ENCODE measurements at regions not wholly inside any gene's neighbourhood (a gene's known extent, or its start where the extent isn't known, plus 50 kb on each side); places are given as distances from the start of the nearest gene placed in this dataset.
"Not testable (repeated sequence)": the region's sequence is repeated elsewhere in the genome, so short reads cannot be mapped to it uniquely, and the experiment has no call there.

DNA sequence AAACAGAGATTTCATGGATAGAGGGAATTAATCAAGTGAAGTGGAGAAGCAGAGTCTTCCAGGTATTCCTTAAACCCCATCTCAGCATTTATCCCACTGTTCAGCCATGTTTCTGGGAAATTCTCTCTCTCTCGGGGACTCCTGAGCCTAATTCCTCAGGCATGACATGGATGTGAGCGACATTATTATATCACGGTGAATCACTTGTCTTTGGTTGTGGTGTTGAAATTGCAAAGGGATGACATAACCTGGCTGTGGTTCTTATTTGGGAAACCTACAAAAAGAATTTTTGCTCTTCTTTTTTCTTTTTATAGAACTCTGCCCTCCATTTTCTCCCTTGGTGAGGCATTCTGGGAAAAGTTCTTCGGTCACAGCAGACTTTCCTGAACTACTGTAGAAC, 457.9 kb upstream of the PTGER4 start:
- no peak for DNase-seq (ENCODE audit: low spot score)

DNA sequence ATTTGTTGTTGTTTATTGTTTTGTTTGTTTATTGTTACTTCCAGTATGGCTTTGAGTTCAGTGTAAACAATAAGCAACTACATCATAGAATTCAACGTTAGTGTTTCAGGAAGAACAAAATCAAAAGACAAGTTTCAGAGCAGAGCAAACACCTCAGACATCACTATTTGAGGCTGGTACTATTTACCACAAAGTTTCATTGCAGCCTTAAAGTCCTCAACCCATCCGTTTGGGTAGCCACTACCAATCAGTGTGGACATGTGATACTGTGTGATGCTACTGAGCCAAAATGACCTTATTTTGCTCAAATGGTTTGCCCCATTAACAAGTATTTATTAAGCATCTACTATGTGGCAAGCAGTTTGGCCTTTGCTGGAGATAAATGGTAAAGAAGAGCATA, 458.5 kb upstream of the PTGER4 start:
- no peak for DNase-seq (ENCODE audit: low spot score)

DNA sequence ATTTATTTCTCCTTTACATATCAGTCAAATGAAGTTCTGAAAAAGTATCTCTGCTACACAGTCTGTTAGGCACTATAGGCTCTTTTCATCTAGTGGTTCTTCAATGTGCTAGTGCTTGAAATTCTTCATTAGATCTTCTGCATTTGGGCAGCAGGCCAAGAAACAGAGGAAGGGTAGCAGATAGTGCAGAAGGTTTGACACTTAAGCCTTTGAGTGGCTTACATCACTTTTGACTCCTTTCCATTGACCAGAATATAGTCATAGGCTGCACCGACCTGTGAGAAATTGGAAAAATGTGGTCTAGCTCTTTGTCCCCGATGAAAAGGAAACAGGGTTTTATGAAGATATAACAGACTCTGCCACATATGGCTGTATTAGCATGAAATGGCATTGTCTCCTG, 459.5 kb upstream of the PTGER4 start:
- DNase-seq (ENCODE audit: low spot score): no peak

DNA sequence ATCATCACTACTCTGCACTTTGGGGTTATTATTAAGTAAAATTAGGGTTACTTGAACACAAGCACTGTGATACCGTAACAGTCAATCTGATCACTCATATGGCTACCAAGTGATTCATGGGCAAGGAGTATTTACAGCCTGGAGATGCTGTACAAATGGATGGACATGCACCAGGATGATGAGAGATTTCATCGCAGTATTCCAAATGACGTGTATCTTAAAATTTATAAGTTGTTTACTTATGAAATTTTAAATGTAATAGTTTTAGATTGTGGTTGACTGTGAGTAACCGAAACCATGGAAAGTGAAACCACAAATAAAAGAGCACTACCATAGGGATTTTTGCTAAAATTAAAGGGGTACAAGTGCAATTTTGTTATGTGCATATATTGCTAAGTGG, 462.2 kb upstream of the PTGER4 start:
- no peak for DNase-seq (ENCODE audit: low spot score)

DNA sequence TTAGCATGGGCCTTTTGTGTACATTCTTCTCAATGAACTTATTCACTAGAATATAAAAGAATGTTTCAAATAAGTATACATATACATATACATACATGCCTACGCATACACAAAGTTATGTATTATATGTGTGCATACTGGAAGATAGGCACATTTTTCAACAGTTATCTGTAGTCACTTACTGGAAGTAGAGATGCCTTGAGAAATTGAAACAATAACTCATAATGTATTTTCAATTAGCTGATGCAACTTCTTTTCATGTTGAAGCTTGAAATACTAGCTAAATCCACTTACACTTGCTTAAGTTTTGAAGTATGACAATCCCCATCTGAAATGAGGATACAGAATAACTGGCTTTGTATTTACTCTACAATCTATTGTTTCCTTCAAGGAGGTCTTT, 469.0 kb upstream of the PTGER4 start:
- no peak for DNase-seq (ENCODE audit: low spot score)

DNA sequence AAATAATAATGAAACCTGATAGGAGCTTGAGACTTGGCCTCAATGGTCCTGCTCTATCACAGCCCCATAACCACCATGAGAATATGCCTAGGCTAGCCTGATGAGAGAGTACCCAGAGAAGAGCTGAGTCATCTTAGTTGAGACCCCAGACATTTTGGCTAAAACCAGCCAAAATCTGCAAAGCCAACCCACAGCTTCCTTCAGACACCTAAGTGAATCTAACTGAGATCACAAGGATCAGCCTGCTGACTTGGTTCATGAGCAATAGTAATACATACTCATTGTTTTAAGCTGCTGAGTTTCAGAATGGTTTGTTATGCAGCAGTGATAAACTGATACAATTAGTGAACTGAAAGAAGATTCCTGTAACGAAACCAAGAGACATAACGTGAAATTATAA, 473.7 kb upstream of the PTGER4 start:
- no peak for DNase-seq (ENCODE audit: low spot score)

DNA sequence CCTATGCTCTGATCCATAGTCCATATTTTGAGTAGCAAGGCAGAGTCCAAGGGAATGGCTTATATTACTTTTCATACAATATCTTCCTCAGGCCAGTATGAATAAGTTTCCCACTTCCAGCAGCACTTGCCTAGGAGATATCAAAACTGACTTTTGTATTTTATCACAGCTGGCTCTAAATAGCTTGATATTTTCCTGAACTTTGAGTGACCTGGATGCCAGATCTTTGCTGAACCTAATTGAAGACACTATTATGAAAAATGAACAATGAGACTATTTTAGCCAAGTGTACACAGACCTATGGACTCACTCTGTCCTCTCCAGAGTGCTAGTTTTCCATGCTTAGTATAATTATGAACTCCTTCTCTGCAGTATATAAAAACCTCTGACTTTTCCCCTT, 475.6 kb upstream of the PTGER4 start:
- DNase-seq (ENCODE audit: low spot score): no peak

DNA sequence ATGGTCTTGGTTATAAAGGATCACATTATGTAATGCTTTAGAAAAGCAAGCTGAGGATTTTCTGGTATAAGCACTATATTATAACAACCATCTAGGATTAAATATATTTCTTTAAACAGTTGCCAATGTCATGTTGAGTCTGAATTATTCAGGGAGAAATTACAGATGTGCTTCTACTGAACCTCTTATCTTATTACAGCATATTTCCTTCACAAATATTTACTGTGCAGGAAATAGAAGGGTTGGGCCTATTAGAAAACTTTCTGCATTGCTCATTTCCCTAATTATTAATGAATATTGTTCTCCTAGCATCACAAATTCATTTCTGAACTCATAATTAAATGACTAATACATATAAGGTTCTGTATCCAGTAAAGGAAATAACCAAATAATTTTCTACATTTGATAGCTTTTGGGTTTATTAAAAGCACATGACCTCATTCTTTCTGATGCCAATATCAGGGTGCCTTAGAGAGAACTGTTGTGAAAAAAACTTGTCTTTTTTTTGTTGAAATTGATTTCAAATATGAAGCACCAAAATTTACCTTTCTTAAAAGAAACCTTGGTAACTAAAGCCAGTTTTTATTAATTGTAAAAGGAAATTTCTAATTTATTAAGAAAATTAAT, 476.8 kb upstream of the PTGER4 start:
- no peak for DNase-seq (ENCODE audit: low spot score)

DNA sequence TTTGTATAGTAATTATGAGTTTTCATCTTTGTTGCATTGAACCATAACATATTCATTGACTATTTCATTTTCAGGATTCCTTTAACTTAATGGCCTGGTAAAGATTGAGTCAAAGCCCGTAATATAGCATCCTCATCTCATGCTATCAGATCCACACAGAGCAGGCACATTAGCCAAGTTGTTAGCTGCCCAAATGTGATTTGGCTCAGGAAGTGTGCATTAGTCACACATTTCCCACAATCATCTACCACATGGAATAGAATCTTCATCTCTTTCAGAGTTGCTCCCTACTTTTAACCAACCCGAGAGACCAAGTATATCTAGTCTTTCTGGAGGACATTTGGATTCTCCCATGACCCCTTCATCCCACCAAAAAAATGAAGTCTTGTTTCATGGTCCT, 481.0 kb upstream of the PTGER4 start:
- DNase-seq (ENCODE audit: low spot score): no peak

DNA sequence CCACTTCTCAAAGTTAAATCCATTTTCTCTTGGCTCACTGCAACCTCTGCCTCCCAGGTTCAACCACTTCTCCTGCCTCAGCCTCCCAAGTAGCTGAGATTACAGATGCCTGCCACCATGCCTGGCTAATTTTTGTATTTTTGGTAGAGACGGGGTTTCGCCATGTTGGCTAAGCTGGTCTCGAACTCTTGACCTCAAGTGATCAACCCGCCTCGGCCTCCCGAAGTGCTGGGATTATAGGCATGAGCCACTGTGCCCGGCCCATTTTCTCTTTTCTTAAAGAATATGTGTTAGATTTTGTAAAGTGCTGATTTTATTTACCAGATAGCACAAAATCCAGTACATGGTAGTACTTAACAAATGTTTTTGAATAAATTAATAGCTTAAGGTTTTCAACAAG, 484.1 kb upstream of the PTGER4 start:
- not testable (repeated sequence) for DNase-seq (ENCODE audit: low spot score)

DNA sequence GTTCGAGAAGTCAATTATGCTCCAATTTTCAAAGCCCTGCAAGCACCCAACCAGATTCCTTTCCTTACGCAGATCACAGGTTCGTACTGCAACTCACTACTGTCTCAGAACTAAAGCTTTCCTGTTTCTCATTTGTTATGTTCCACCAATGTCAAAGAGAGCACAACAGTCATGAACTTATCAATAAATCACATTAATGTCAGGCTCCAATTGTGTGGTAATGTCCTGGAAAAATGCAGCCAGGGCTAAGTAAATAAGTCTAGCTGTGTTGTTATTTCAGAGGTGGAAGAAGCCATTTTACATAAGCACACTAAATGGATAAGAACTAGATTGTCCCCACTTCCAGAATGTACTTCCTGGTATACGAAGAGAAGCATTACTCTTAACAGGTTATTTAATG, 488.6 kb upstream of the PTGER4 start:
- DNase-seq (ENCODE audit: low spot score): no peak

DNA sequence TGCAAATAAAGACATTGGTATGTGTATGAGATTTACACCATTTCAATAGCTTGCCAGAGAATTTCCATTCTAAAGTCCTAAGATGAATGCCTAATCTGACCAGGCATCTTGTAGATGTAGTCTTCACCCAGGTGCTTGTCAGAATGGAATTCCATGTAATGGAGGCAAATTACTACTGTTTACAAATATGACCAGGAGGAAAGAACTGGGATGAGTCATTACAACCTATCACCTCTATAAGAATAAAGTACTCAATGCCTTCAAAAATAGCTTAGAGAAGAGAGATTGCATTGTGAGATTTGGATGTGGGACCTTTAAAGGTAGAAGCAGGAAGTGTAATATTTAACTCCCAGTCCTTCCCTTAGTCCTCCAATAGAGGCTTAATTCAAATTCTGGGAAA, 507.0 kb upstream of the PTGER4 start:
- DNase-seq (ENCODE audit: low spot score): no peak

DNA sequence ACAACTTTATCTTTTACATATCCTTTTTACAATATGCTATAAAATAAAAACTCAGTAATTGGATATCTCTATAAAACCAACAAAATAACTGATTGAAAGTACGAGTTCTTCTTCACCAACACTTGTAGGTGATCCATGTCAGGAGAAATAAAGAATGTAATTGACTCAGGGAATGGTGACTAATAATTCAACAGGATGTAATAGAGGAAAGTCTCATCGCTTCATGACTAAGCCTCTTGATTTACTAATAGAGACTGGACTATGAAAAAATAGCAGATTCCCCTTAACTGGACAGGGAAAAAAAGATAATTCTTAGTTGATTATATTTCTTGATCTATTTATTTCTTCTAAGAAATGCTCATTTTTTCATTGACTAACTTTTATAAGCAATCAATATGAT, 507.7 kb upstream of the PTGER4 start:
- DNase-seq (ENCODE audit: low spot score): no peak

DNA sequence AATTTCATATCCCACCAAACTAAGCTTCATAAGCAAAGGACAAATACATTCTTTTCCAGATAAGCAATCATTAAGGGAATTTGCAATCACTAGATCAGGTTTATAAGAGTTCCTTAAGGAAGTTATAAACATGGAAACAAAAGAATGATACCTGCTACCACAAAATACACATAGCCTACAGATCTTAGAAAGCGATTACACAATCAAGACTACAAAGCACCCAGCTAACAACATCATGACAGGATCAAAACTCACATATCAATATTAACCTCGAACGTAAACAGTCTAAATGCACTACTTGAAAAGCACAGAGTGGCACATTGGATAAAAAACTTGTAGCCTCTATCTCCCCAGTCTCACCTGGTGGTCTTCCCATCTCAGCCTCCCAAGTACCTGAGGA, 512.4 kb upstream of the PTGER4 start:
- DNase-seq (ENCODE audit: low spot score): no peak

DNA sequence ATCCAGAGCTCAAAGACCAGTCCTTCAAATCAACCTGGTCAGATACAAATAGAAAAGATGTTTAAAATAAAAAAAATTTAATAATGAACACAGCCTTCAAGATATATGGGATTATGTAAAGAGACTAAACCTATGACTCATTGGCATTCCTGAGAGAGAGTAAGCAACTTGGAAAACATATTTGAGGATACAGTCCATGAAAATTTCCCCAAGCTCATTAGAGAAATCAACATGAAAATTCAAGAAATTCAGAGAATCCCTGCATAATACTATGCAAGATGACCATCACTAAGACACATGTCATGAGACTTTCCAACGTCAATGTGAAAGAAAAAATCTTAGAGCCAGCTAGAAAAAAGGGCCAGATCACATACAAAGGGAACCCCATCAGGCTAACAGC, 512.9 kb upstream of the PTGER4 start:
- DNase-seq (ENCODE audit: low spot score): no peak

DNA sequence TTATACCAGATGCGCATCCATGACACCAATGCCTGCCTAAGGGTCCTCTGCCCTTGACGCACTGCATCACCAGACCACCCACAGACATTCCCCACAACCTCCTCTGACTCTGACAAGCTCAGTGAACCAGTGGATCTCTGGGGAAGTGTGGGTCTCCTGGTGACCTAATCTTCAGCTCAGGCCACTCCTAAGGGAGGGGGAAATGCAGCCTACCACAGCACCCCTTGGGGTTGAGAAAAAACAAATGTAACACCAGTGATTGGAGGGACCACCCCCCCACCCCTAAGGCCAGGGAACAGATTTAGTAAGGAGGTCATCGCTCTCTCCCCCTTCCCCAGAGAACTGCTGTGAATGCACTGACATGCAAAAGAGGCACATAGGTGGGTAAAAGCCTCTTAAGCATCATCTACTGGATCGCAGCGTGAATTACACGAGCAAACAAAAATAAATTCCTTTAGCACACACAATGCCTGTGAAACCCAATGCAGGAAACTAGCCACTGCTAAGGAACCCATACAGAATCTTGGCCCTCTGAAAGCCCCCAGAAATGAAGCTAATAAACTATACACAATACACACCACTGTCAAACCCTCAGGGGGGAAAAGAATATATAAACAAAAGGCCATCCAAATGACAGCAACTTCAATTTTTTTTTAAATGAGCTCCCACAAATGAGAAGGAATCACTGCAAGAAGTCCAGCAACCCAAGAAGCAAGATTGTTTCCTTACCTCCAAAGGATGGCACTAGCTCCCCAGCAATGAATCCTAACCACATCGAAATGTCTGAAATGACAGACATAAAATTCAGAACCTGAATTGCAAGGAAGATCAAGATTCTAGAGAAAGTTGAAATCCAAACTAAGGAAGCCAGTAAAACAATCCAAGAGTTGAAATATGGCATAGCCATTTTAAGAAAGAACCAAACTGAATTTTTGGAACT, 513.7 kb upstream of the PTGER4 start:
- DNase-seq (ENCODE audit: low spot score): no peak

DNA sequence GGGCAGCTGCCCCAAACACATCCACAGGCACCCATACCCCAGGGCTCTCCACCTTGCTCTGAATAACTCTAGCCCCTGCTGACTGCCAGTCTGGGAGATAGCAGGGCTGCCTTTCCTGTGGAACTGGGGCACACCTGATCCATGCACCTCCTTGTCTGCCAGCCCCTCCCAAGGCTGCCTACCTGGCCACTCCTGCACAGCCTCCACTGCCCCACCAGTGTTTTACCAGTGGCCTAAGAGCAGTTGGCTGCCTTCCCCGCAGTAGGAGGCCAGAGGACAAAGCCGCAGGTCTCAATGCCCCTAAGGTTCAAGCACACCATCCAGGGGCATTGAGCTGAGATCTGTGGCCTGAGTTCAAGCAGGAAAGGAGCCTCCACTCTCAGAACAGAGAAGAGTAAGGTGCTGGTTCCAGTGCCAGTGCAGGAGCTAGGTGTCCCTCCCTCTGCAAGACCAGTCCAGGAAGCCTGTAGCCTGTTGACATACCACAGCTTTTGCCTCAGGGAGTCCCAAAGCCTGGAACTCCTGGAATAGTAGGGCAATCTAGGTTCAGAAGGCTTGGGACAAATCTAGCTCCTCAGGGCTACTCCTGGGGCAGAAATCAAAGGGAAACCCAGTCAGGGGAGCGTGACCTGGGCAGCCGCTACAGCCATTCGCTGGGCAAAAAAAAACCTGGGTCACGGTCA, 514.5 kb upstream of the PTGER4 start:
- DNase-seq (ENCODE audit: low spot score): no peak

DNA sequence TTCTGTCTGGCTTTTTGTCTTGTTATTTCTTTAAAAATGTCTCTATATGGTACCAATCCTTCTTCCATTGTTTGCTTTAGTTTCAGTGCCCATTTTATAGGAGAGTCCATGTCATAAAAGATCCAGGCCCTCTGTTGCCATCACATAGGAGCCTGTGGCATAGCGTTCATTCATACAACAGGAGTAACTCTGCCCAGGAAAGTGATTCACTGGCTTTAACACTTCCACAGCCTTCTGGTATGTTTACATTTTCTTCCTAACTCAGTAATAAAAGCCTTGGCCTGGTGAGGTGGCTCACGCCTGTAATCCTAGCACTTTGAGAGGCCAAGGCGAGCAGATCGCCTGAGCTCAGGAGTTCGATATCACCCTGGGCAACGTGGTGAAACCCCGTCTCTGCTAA, 519.3 kb upstream of the PTGER4 start:
- no peak for DNase-seq (ENCODE audit: low spot score)

DNA sequence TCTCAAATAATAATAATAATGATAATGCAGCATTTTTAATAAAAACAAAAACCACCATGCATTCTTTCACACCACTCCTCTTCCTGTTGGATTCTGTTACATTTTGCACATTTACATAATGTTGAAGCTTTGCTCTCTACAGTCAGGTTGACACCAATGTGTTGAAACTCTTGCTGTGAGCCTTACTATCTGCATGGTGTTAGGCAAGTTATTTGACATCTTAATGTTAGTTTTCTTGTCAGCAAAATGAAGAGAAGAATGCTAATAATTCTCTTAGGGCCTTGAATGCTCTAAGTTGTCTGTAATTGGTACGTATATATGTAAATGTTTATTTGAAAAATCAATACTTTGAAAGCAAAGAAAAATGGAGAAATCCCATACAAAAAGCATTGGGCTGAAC, 525.5 kb upstream of the PTGER4 start:
- DNase-seq (ENCODE audit: low spot score): no peak

DNA sequence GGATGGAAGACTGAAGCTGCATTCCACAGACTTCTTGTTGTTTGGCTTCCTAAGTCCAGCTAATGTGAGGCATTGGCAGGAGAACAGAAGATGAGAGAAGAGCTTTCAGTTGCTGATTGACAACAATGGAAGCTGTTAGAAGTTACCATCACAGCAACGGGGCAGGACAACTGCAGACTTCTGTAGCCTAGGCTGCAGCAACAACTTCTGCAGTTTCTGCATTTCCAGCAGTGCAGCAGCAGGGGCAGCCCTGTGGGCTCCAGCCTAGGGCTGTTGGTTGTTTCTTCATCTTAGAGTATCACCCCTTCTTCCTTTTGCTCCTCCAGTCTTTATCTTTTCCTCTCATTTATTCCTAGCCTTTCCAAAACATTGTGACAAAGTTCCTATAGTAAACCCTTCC, 528.8 kb upstream of the PTGER4 start:
- no peak for DNase-seq (ENCODE audit: low spot score)

DNA sequence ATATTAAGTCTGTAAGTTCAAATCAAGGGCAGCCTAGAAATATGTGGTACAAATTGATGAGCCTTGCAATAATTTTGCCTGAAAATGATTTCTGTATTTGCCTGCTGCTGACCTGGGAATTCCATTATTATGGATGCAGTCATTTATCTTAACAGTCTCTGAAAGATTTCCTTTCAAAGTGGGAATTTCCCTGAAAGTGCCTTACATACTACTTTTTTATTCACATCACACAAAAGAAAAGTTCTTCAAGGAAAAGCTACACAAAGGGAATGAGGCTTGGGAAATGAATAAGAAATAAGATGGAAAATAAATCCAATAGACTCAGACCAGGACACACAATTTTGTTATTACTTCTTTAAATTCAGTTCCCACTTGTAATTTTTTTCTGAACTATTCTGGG, 537.8 kb upstream of the PTGER4 start:
- no peak for DNase-seq (ENCODE audit: low spot score)

DNA sequence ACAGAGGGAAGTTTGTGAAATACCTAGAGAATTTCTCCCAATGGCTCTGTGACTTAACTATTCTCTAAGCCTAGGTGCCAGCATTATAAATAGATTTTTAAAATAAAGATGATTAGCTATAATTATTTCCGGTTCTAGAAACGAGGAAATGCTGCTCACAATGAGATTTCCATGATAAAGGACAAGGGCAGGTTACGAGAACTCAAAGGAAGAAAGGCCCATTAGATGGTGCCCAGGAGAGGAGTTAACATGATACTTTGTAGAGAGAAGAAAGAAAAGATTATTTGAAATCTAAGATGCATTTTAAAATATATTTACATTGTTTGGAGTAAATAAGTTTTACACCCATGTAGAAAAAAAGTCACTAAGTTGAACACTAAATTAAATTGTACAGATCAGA, 538.3 kb upstream of the PTGER4 start:
- DNase-seq (ENCODE audit: low spot score): no peak

DNA sequence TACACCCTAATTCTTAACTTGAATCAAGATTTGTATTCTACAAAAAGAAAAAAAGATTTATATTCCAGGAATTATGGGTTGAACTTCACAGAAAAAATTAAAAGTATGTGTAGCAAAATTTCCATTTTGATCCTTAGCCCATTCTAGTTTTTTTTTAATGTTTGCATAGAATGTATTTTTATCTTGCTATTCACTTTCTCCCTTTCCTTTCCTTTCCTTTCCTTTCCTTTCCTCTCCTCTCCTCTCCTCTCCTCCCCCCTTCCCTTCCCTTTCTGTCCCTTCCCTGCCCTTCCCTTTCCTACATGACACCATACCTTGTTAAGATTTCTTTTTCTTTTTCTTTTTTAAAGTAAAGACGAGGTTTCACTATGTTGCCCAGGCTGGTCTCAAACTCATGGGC, 542.5 kb upstream of the PTGER4 start:
- DNase-seq (ENCODE audit: low spot score): no peak

Data from NAMALWA (cell line).